GM12875 (cell line): ENCODE measurements at regions not wholly inside any gene's neighbourhood (a gene's known extent, or its start where the extent isn't known, plus 50 kb on each side); places are given as distances from the start of the nearest gene placed in this dataset.

ENCODE experiments used
- H3K4me3 ChIP-seq: one replicate; pipeline ENCODE4 v1.5.1; 2011; ENCODE audit warnings: low read depth, low read length, control low read depth
- CTCF ChIP-seq: IDR thresholded peaks from 2 replicates; pipeline ENCODE4 v1.5.1; 2011; ENCODE audit warnings: low read depth, mild to moderate bottlenecking, control low read depth, inconsistent platforms, low read length, moderate library complexity, borderline replicate concordance; ENCODE audit not compliant: insufficient read depth

GRCh38 chr1:184296466-184297243 lies 90.2 kb upstream of the C1orf21 start:
- TF ChIP-seq CTCF: no peak
- H3K4me3 ChIP-seq: no peak overlapping the region

DNA sequence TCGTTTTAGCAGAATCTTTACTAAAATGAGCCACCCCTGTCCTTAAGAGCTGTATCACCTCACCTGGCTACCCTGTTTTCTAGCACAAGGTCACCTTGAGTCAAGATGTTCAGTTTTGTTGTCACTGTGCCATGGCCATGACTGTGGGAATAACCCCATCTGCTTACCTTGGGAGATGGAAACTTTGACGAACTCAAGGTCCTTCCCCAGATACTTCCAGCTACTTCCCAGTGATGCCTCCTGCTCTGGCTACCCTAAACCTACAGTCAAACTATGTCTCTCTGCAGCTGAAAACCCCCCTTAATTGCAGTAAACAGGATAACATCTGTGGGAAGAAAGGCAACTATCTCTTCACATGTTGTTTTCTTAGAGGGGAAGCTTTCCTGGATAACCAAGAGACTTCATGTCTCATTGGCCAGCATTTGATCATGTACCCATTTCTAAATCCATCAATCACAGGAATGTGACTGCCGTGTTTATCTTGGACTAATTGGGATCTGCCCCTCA lies 89.5 kb upstream of the C1orf21 start:
- no peak overlapping the region for H3K4me3 ChIP-seq
- no peak for TF ChIP-seq CTCF

GRCh38 chr1:184298440-184299405 lies 88.1 kb upstream of the C1orf21 start:
- no peak for TF ChIP-seq CTCF
- no peak overlapping the region for H3K4me3 ChIP-seq

DNA sequence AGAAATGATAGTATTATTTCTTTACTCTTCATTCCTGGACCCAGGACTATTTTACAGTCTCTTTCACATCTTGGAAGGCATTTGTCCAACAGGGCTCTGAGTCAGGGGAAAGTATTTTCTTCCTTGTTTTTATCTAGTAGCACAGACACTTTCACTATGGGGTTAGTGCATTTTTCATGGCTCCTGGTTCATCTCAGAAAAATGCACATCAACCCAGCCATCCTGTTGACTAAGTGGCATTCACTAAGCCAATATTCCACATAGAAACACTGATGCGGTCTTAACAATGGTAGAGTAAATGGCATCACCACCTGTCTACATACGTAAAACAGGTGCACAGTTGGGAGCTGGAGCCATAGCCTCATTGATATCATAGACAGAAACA lies 87.4 kb upstream of the C1orf21 start:
- no peak for TF ChIP-seq CTCF
- no peak overlapping the region for H3K4me3 ChIP-seq

DNA sequence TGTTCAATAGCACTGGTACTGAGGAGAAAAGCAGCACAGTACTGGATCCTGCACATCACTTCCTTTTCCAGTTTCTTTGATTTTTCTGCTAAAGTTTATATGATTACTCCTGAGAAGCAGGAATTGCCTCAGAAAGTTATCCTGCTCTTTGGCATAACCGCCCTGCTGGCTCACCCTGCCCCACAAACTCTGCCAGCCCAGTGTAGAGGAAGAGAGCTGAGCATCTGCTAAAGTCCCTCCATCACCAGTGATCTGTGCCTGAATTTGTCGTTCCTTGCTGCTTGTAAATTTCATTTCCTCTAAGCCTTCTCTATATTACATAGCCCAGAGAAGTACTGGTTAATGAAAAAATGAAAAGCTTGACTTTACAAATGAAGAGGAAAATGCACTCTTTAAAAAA lies 87.0 kb upstream of the C1orf21 start:
- H3K4me3 ChIP-seq: no peak overlapping the region
- TF ChIP-seq CTCF: no peak

GRCh38 chr1:184300446-184300845 lies 86.4 kb upstream of the C1orf21 start:
- TF ChIP-seq CTCF: no peak
- H3K4me3 ChIP-seq: no peak overlapping the region
